GM12872 (cell line): ENCODE measurements at regions not wholly inside any gene's neighbourhood (a gene's known extent, or its start where the extent isn't known, plus 50 kb on each side); places are given as distances from the start of the nearest gene placed in this dataset.

Experiments
- TF ChIP-seq, protein P1 (sequence below): IDR thresholded peaks from 3 replicates; pipeline ENCODE4 v1.5.1; 2011; ENCODE audit warnings: low read depth, mild to moderate bottlenecking, low read length, moderate library complexity; ENCODE audit not compliant: insufficient read depth

DNA sequence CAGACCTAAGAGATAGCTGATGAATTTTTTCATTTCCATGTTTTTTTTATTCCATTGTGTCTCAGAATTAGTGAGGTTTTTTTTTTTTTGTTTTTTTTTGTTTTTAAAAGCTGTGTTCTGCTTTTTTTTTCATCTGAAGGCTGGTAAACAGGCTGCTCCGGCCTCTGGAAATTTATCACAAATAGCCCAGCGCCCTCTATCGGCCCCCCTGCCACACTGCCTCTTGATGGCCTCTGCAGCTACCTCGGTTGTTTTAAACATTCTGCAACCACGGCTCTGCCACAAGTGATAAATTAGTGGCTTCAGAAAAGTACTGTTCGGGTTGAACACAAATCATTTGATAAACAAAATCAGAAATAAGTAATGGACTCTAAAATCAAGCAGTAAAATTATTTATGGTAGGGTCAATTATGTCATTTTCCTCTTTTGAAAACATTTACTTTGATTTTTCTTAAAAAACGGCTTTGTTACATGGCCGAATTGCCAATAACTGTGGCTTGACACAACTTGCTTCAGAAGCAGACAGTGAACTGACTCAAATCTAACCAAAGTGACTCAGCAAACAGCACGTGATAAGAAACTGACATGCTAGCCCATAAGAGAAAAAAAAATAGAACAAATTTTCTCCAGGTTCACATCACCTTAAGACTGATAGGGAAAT is 87.8 kb downstream of the RSL24D1 start:
- TF ChIP-seq, protein P1, sequence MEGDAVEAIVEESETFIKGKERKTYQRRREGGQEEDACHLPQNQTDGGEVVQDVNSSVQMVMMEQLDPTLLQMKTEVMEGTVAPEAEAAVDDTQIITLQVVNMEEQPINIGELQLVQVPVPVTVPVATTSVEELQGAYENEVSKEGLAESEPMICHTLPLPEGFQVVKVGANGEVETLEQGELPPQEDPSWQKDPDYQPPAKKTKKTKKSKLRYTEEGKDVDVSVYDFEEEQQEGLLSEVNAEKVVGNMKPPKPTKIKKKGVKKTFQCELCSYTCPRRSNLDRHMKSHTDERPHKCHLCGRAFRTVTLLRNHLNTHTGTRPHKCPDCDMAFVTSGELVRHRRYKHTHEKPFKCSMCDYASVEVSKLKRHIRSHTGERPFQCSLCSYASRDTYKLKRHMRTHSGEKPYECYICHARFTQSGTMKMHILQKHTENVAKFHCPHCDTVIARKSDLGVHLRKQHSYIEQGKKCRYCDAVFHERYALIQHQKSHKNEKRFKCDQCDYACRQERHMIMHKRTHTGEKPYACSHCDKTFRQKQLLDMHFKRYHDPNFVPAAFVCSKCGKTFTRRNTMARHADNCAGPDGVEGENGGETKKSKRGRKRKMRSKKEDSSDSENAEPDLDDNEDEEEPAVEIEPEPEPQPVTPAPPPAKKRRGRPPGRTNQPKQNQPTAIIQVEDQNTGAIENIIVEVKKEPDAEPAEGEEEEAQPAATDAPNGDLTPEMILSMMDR: peak; percentile 75

DNA sequence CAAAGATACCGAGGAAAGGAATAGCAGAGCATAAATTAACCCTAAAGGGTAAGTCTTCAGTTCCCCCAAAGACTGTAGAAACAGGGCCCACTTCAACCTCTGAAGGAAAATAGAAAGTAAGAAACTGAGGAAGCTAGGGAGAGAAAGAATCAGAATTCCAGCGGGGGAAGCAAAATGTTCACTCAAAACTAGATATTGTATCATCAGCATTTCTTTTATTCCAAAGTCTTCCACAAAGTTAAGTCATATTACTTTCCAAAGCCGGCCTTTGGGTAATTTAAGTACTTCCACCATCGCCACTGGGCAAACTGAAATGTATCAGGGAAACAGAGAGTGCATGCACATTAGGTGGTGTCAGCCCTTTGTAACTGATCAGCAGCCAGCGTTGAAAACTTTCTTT is 88.3 kb downstream of the RSL24D1 start:
- TF ChIP-seq, protein P1: no peak

DNA sequence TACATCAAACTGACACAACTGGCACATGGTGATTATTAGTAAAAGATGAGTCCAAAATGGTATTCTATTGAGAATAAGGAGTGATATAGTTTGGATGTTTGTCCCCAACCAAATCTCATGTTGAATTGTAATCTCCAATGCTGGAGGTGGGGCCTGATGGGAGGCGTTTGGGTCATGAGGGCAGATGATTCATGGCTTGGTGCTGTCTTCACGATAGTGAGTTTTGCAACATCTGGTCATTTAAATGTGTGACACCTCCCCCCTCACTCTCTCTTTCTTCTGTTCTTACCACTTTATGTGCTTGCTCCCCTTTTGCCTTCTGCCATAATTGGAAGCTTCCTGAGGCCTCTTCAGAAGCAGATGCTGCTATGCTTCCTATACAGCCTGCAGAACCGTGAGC is 90.6 kb downstream of the RSL24D1 start:
- TF ChIP-seq, protein P1: no peak

DNA sequence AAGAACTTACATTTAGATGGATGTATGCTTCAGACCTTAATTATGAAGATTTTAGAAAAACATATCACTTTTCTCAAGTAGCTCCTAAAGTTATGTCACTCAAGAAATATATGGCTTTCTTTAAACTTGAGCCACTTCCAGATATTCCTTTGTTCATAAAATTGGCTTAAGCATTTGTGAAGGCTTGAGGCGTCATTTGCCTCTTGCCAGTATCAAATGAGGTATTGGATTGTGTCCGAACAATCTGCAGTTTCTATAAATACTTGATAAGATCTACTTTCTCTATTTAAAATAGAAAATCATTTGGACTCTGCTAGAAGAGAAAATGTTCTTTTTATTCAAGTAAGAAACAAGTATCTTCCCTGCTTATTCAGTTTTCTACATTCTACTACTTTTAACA is 102.6 kb downstream of the RSL24D1 start:
- TF ChIP-seq, protein P1: no peak

DNA sequence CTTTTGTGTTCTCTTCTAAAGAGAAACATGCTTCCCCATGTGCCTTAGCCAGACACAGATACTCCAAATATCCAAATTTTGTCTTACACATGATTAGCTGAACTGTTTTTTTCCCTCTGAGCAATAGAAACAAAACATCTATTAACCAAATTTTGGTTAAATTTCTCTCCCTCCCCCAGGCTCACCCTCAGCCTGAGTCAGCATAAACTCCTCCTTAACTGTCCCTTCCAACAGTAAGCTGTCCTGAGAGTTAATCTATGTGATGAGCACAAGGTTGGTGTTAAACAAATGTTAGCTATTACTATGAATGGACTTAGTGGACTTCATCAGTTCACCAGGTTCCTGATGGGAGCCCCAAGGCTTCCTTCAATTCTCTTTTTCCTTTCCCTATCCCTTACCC is 108.5 kb downstream of the RSL24D1 start:
- TF ChIP-seq, protein P1: no peak

DNA sequence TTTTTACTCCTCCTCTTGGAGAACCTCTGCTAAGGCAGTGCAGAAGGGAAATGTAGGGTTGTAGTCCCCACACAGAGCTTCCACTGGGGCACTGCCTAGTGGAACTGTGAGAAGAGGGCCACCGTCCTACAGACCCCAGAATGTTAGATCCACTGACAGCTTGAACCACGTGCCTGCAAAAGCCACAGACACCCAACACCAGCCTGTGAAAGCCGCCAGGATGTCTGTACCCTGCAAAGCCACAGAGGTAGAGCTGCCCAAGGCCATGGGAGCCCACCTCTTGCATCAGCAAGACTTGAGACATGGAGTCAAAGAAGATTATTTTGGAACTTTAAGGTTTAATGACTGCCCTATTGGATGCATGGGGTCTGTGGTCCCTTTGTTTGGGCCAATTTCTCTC is 112.1 kb downstream of the RSL24D1 start:
- TF ChIP-seq, protein P1: no peak

DNA sequence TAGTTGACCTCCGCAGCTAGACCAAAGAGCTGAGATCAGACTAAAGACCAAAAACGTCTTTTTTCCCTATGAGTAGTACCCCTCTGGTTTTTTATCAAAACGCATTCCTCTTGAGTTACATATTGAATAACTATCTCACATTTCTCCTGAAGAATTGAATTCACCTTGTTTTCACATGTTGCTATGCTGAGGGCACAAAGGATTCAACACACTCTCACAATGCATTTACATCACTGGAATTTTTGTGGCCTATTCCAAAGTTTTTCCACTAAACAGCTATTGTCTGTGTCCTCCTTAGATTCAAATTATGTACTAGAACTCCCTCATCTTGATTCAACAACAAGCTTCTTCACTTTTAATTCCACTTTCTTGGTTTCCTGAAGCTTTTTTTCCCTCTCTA is 112.5 kb downstream of the RSL24D1 start:
- TF ChIP-seq, protein P1: no peak
